ENCODE measurements at regions not wholly inside any gene's neighbourhood (a gene's known extent, or its start where the extent isn't known, plus 50 kb on each side); places are given as distances from the start of the nearest gene placed in this dataset.
"Not testable (repeated sequence)": the region's sequence is repeated elsewhere in the genome, so short reads cannot be mapped to it uniquely, and the experiment has no call there.

- Histone ChIP-seq H3K4me1 (replicated peaks; ENCODE audit: insufficient read depth) (no peaks in the 10 kb centered on the region), H3K9me3 (ENCODE audit: insufficient read depth, low read depth) (no peaks in the 10 kb centered on the region), H3K79me2 (ENCODE audit: low read depth) (no peaks in the 10 kb centered on the region), H3K27ac (no peak overlapping the region), H3K9me2 (ENCODE audit: insufficient read depth) (no peaks in the 10 kb centered on the region), H3K4me3 (no peak overlapping the region), H3K36me3 (ENCODE audit: low read depth) (no peaks in the 10 kb centered on the region), H2AFZ (no peak overlapping the region), H3F3A (ENCODE audit: insufficient read depth, low read depth) (no peaks in the 10 kb centered on the region), H4K20me1 (ENCODE audit: insufficient read depth) (no peaks in the 10 kb centered on the region), H3K4me2 (no peak overlapping the region), H3K27me3 (ENCODE audit: insufficient read depth, low read depth) (no peaks in the 10 kb centered on the region)
- intact Hi-C loops (cut with micrococcal nuclease; ENCODE audit: unreplicated experiment) = no loop called here
- ChIA-PET CTCF (no interaction called here), POLR2A (ENCODE audit: unreplicated experiment) (no interaction called here)
- BruUV-seq (replicated peaks) = no TSS peak
- DNase-seq = no peak
- TF ChIP-seq CTCF (conservative IDR thresholded peaks at IDR 0.05) (no peak), EZH2 (IDR thresholded peaks at IDR 0.05; ENCODE audit: low read depth) (no peak)
Measured at GRCh38 chr13:38228322-38228721, 121.3 kb upstream of the UFM1 start.

- TF ChIP-seq CTCF (conservative IDR thresholded peaks at IDR 0.05) (no peak), EZH2 (IDR thresholded peaks at IDR 0.05; ENCODE audit: low read depth) (no peak)
- H3K4me3 ChIP-seq = no peak overlapping the region
- H3K9me3 ChIP-seq (ENCODE audit: insufficient read depth, low read depth) = no peaks in the 10 kb centered on the region
- BruUV-seq (replicated peaks) = no TSS peak
- no peaks in the 10 kb centered on the region for H3K27me3 ChIP-seq (ENCODE audit: insufficient read depth, low read depth)
- no peak overlapping the region for H3K27ac ChIP-seq
- H4K20me1 ChIP-seq (ENCODE audit: insufficient read depth) = no peaks in the 10 kb centered on the region
- intact Hi-C loops (cut with micrococcal nuclease; ENCODE audit: unreplicated experiment) = no loop called here
- ChIA-PET POLR2A (ENCODE audit: unreplicated experiment) (interaction anchor here (0.6 kb wide), 1 partner anchor 123 kb away, joined by 6 read pairs; the partner anchor contains the start of gene UFM1), CTCF (no interaction called here)
- H3K79me2 ChIP-seq (ENCODE audit: low read depth) = no peaks in the 10 kb centered on the region
- H3F3A ChIP-seq (ENCODE audit: insufficient read depth, low read depth) = no peaks in the 10 kb centered on the region
- no peaks in the 10 kb centered on the region for H3K4me1 ChIP-seq (replicated peaks; ENCODE audit: insufficient read depth)
- no peak for DNase-seq
- no peak overlapping the region for H3K4me2 ChIP-seq
- no peaks in the 10 kb centered on the region for H3K9me2 ChIP-seq (ENCODE audit: insufficient read depth)
- H3K36me3 ChIP-seq (ENCODE audit: low read depth) = no peaks in the 10 kb centered on the region
- H2AFZ ChIP-seq = no peak overlapping the region
Measured at GRCh38 chr13:38226496-38226895, 123.2 kb upstream of the UFM1 start.

GRCh38 chr13:38223089-38223488, 126.6 kb upstream of the UFM1 start:
- no peak overlapping the region for H3K4me2 ChIP-seq
- H3K27ac ChIP-seq = no peak overlapping the region
- H3K36me3 ChIP-seq (ENCODE audit: low read depth) = no peaks in the 10 kb centered on the region
- H3F3A ChIP-seq (ENCODE audit: insufficient read depth, low read depth) = no peaks in the 10 kb centered on the region
- ChIA-PET POLR2A (ENCODE audit: unreplicated experiment) (no interaction called here), CTCF (interaction anchor here (0.6 kb wide), 2 partner anchors 449 to 828 kb away, joined by 3 to 5 read pairs; no protein-coding TSS in a partner anchor)
- no peaks in the 10 kb centered on the region for H3K4me1 ChIP-seq (replicated peaks; ENCODE audit: insufficient read depth)
- H3K27me3 ChIP-seq (ENCODE audit: insufficient read depth, low read depth) = no peaks in the 10 kb centered on the region
- no peaks in the 10 kb centered on the region for H4K20me1 ChIP-seq (ENCODE audit: insufficient read depth)
- no peak overlapping the region for H2AFZ ChIP-seq
- BruUV-seq (replicated peaks) = no TSS peak
- DNase-seq = no peak
- H3K9me2 ChIP-seq (ENCODE audit: insufficient read depth) = no peaks in the 10 kb centered on the region
- H3K9me3 ChIP-seq (ENCODE audit: insufficient read depth, low read depth) = no peaks in the 10 kb centered on the region
- TF ChIP-seq EZH2 (IDR thresholded peaks at IDR 0.05; ENCODE audit: low read depth) (no peak), CTCF (conservative IDR thresholded peaks at IDR 0.05) (no peak)
- no peak overlapping the region for H3K4me3 ChIP-seq
- no peaks in the 10 kb centered on the region for H3K79me2 ChIP-seq (ENCODE audit: low read depth)
- intact Hi-C loops (cut with micrococcal nuclease; ENCODE audit: unreplicated experiment) = no loop called here

GRCh38 chr13:38221120-38221519, 128.5 kb upstream of the UFM1 start:
- BruUV-seq (replicated peaks); H3F3A ChIP-seq (ENCODE audit: insufficient read depth, low read depth); H3K4me3 ChIP-seq; H3K4me2 ChIP-seq; DNase-seq; intact Hi-C loops (cut with micrococcal nuclease; ENCODE audit: unreplicated experiment); H3K36me3 ChIP-seq (ENCODE audit: low read depth); H3K9me3 ChIP-seq (ENCODE audit: insufficient read depth, low read depth); POLR2A ChIA-PET (ENCODE audit: unreplicated experiment); H3K27ac ChIP-seq; H4K20me1 ChIP-seq (ENCODE audit: insufficient read depth); H3K4me1 ChIP-seq (replicated peaks; ENCODE audit: insufficient read depth); H3K79me2 ChIP-seq (ENCODE audit: low read depth); H2AFZ ChIP-seq; H3K9me2 ChIP-seq (ENCODE audit: insufficient read depth); CTCF ChIA-PET; H3K27me3 ChIP-seq (ENCODE audit: insufficient read depth, low read depth): not testable (repeated sequence)
